ENCODE measurements at regions not wholly inside any gene's neighbourhood (a gene's known extent, or its start where the extent isn't known, plus 50 kb on each side); places are given as distances from the start of the nearest gene placed in this dataset.

DNA sequence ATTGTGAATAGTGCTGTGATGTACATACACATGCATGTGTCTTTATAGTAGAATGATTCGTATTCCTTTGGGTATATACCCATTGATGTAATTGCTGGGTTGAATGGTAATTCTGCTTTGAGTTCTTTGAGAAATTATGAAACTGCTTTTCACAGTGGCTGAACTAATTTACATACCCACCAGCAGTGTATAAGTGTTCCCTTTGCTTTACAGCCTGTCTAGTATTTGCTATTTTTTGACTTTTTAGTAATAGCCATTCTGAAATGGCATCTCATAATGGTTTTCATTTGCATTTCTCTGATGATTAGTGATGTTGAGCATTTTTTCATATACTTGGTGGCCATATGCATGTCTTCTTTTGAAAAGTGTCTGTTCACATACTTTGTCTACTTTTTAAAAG lies 54.5 kb upstream of the FAM78B start:
- no peaks in the 10 kb centered on the region for H3K36me3 ChIP-seq
- ATAC-seq (no peak), FAIRE-seq (no peak), DNase-seq (no peak)
- no peak overlapping the region for H3K4me3 ChIP-seq
- TF ChIP-seq CTCF (IDR thresholded peaks at IDR 0.05): no peak
- no peaks in the 10 kb centered on the region for H3K4me1 ChIP-seq
- H3K27me3 ChIP-seq: no peaks in the 10 kb centered on the region
- WGBS, 2 donors: 53 to 84% methylated on average over 1 of the region's 1 CpG
- H3K27ac ChIP-seq: no peak overlapping the region
- H3K9me3 ChIP-seq: no peaks in the 10 kb centered on the region
- intact Hi-C loops (cut with DNase I): no loop called here

DNA sequence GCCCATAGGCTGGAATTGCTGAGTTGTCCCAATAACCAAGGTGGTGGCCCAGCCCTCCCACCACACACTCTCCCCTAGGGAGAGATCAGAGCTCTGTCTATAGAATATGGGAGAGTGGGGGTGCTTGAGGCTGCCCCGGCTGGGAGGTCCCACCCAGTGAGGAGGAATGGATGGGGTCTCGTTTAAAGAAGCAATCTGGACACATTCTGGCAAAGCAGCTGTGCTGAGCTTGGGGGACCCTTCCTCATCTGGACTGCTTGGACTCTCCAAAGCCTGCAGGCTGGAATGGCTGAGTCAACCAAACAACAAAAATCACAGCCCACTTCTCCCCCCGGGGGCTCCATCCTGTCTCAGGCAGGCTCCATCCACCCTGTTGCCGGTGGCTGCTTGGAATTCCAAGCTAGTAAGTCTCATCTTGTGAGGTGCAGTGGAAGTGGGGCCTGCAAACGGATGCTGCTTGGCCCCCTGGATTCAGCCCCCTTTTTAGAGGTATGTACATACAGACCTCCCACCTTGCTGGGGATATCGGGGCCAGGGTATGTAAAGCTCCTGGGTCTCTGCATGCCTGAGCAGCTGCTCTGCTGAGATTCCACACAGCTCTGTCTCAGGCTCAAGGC lies 67.1 kb upstream of the FAM78B start:
- H3K27me3 ChIP-seq: no peaks in the 10 kb centered on the region
- H3K9me3 ChIP-seq: no peaks in the 10 kb centered on the region
- DNase-seq: peak in 1 of 6 donors; percentile 17
- H3K4me3 ChIP-seq: no peak overlapping the region
- H3K4me1 ChIP-seq: no peaks in the 10 kb centered on the region
- no peak for TF ChIP-seq CTCF (IDR thresholded peaks at IDR 0.05)
- 59 to 66% methylated on average over 6 of the region's 6 CpGs for WGBS, 2 donors
- no peak overlapping the region for H3K27ac ChIP-seq
- H3K36me3 ChIP-seq: no peaks in the 10 kb centered on the region
- no peak for ATAC-seq
- intact Hi-C loops (cut with DNase I): no loop called here
- FAIRE-seq: no peak

- no peak for FAIRE-seq
- TF ChIP-seq CTCF (IDR thresholded peaks at IDR 0.05): no peak
Measured at GRCh38 chr1:166235728-166236127, 68.9 kb upstream of the FAM78B start.

GRCh38 chr1:166237675-166238074 lies 70.9 kb upstream of the FAM78B start:
- WGBS, 2 donors: 61 to 73% methylated on average over 1 of the region's 1 CpG

More at GRCh38 chr1:166235728-166236127, 68.9 kb upstream of the FAM78B start:
- Histone ChIP-seq H3K27ac (no peak overlapping the region), H3K4me1 (no peaks in the 10 kb centered on the region), H3K4me3 (no peak overlapping the region), H3K36me3 (no peaks in the 10 kb centered on the region), H3K9me3 (no peaks in the 10 kb centered on the region), H3K27me3 (no peaks in the 10 kb centered on the region)
- DNase-seq (peak in 1 of 6 donors; percentile 22), ATAC-seq (no peak)
- intact Hi-C loops (cut with DNase I): no loop called here
- 60 to 68% methylated on average over 2 of the region's 2 CpGs for WGBS, 2 donors

More at GRCh38 chr1:166237675-166238074, 70.9 kb upstream of the FAM78B start:
- no peaks in the 10 kb centered on the region for H3K27me3 ChIP-seq
- no peak for TF ChIP-seq CTCF (IDR thresholded peaks at IDR 0.05)
- H3K27ac ChIP-seq: no peak overlapping the region
- intact Hi-C loops (cut with DNase I): no loop called here
- FAIRE-seq: no peak
- DNase-seq: no peak
- H3K4me1 ChIP-seq: no peaks in the 10 kb centered on the region
- no peaks in the 10 kb centered on the region for H3K9me3 ChIP-seq
- no peaks in the 10 kb centered on the region for H3K36me3 ChIP-seq
- ATAC-seq: no peak
- H3K4me3 ChIP-seq: no peak overlapping the region

Data from pancreas (tissue), 10 donors.